ENCODE measurements at regions not wholly inside any gene's neighbourhood (a gene's known extent, or its start where the extent isn't known, plus 50 kb on each side); places are given as distances from the start of the nearest gene placed in this dataset.
A peak's percentile ranks its signal among the peaks of the same experiment; 100 is the strongest.
"Not testable (repeated sequence)": the region's sequence is repeated elsewhere in the genome, so short reads cannot be mapped to it uniquely, and the experiment has no call there.

DNA sequence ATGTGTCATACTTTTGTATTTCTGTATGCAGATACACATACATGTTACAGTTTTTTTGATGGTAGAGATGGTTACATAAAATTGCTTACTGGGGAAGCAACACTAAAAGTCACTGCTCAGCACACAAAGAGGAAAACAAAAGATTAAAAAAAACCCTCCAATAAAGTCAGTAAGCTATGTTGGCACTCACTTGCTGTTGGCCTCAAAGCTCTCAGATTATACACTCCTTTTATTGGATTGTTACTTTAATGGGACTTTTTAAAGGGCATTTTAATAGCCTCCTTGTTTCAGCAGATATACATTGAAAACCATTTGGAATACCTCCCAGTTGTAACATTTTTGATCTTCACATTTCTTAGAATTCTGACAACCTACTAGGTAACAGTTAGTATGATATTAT, 222.0 kb upstream of the HHIP start:
- TF ChIP-seq EP300 (IDR thresholded peaks at IDR 0.05) (no peak), POLR2A (IDR thresholded peaks at IDR 0.05) (no peak), POLR2AphosphoS5 (IDR thresholded peaks at IDR 0.05) (no peak)
- TF ChIP-seq, protein P1, sequence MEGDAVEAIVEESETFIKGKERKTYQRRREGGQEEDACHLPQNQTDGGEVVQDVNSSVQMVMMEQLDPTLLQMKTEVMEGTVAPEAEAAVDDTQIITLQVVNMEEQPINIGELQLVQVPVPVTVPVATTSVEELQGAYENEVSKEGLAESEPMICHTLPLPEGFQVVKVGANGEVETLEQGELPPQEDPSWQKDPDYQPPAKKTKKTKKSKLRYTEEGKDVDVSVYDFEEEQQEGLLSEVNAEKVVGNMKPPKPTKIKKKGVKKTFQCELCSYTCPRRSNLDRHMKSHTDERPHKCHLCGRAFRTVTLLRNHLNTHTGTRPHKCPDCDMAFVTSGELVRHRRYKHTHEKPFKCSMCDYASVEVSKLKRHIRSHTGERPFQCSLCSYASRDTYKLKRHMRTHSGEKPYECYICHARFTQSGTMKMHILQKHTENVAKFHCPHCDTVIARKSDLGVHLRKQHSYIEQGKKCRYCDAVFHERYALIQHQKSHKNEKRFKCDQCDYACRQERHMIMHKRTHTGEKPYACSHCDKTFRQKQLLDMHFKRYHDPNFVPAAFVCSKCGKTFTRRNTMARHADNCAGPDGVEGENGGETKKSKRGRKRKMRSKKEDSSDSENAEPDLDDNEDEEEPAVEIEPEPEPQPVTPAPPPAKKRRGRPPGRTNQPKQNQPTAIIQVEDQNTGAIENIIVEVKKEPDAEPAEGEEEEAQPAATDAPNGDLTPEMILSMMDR (IDR thresholded peaks at IDR 0.05): no peak
- Histone ChIP-seq H3K4me1 (no peaks in the 10 kb centered on the region), H3K36me3 (no peaks in the 10 kb centered on the region), H3K4me3 (no peak overlapping the region), H3K27ac (no peak overlapping the region), H3K27me3 (no peaks in the 10 kb centered on the region), H3K9me3 (no peaks in the 10 kb centered on the region)
- DNase-seq (no peak), ATAC-seq (ENCODE audit: low FRiP score in 2 of 2) (no peak)

DNA sequence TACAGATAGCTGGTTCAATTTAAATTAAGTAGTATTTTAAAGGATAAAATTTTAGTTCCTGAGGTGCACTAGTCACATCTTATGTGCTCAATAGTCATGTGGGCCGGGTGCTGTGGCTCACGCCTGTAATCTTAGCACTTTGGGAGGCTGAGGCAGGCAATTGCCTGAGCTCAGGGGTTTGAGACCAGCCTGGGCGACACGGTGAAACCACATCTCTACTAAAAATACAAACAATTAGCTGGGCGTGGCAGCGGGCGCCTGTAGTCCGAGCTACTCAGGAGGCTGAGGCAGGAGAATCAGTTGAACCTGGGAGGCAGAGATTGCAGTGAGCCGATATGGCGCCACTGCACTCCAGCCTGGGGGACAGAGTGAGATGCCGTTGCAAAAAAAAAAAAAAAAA, 219.9 kb upstream of the HHIP start:
- H3K27ac ChIP-seq; H3K36me3 ChIP-seq; H3K9me3 ChIP-seq; H3K4me3 ChIP-seq; ATAC-seq (ENCODE audit: low FRiP score in 2 of 2); H3K4me1 ChIP-seq; H3K27me3 ChIP-seq: not testable (repeated sequence)
- 89 to 97% methylated on average over 11 of the region's 11 CpGs for WGBS, 2 donors
- peak in 1 of 2 donors; percentile 6 for DNase-seq

DNA sequence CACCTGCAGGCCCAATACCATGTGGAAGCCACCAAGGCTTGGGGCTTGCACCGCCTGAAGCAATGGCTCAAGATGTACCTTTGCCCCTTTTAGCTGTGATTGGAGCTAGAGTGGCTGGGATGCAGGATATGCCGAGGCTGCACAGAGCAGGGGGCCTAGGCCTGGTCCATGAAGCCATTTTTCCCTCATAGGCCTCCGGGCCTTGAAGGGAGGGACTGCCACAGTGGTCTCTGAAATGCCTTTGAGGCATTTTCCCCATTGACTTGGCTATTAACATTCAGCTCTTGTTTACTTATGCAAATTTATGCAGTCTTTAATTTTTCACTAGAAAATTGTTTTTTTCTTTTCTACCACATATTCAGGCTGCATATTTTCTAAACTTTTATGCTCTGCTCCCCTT, 203.2 kb upstream of the HHIP start:
- Histone ChIP-seq H3K36me3 (no peaks in the 10 kb centered on the region), H3K4me1 (no peaks in the 10 kb centered on the region), H3K27ac (no peak overlapping the region), H3K27me3 (no peaks in the 10 kb centered on the region), H3K9me3 (no peaks in the 10 kb centered on the region), H3K4me3 (no peak overlapping the region)
- ATAC-seq (ENCODE audit: low FRiP score in 2 of 2) (no peak), DNase-seq (no peak)
- TF ChIP-seq, protein P1 (IDR thresholded peaks at IDR 0.05): no peak
- TF ChIP-seq POLR2AphosphoS5 (IDR thresholded peaks at IDR 0.05) (no peak), POLR2A (IDR thresholded peaks at IDR 0.05) (no peak), EP300 (IDR thresholded peaks at IDR 0.05) (no peak)
- 71 to 77% methylated on average over 2 to 3 of the region's 3 CpGs for WGBS, 2 donors

DNA sequence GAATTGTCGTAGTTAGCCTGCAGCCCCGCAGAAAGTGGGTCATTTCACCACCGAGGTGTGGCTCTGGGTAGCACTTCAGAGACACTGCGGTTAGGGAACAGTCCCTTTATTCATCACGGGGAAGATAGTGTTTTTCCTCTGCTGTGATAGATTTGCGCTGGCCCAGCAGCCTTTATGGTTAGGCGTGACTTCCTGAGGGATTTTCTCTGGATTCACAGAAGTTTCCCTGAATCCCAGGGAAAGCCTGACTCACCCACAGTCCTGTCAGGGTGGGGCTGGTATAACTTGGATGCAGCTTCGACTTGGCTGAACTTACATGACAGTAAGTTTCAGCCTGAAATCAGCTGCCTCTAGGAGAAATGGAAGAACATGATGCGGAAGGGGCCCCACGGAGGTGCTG, 196.3 kb upstream of the HHIP start:
- Histone ChIP-seq H3K9me3 (no peaks in the 10 kb centered on the region), H3K4me3 (no peak overlapping the region), H3K36me3 (no peaks in the 10 kb centered on the region), H3K27ac (no peak overlapping the region), H3K4me1 (no peaks in the 10 kb centered on the region), H3K27me3 (no peaks in the 10 kb centered on the region)
- 56 to 79% methylated on average over 8 to 10 of the region's 10 CpGs for WGBS, 2 donors
- no peak for DNase-seq
- TF ChIP-seq POLR2AphosphoS5 (IDR thresholded peaks at IDR 0.05) (no peak), EP300 (IDR thresholded peaks at IDR 0.05) (no peak), POLR2A (IDR thresholded peaks at IDR 0.05) (no peak)
- TF ChIP-seq, protein P1 (IDR thresholded peaks at IDR 0.05): no peak
- peak in 1 of 2 donors; percentile 90 for ATAC-seq (ENCODE audit: low FRiP score in 2 of 2)

- ATAC-seq (ENCODE audit: low FRiP score in 2 of 2): no peak
These were observed 195.4 kb upstream of the HHIP start for GRCh38 chr4:144450526-144450925.

More at GRCh38 chr4:144450526-144450925, 195.4 kb upstream of the HHIP start:
- Histone ChIP-seq H3K4me3 (no peak overlapping the region), H3K9me3 (no peaks in the 10 kb centered on the region), H3K27me3 (no peaks in the 10 kb centered on the region), H3K27ac (no peak overlapping the region), H3K36me3 (no peaks in the 10 kb centered on the region), H3K4me1 (no peaks in the 10 kb centered on the region)
- no peak for DNase-seq
- 81 to 91% methylated on average over 2 of the region's 2 CpGs for WGBS, 2 donors
- TF ChIP-seq POLR2A (IDR thresholded peaks at IDR 0.05) (no peak), EP300 (IDR thresholded peaks at IDR 0.05) (no peak), POLR2AphosphoS5 (IDR thresholded peaks at IDR 0.05) (no peak)
- TF ChIP-seq, protein P1 (IDR thresholded peaks at IDR 0.05): no peak

Measured in upper lobe of left lung (tissue), 6 donors.